DMS 273 (cell line): ENCODE measurements at regions not wholly inside any gene's neighbourhood (a gene's known extent, or its start where the extent isn't known, plus 50 kb on each side); places are given as distances from the start of the nearest gene placed in this dataset.
A peak's percentile ranks its signal among the peaks of the same experiment; 100 is the strongest.
"Not testable (repeated sequence)": the region's sequence is repeated elsewhere in the genome, so short reads cannot be mapped to it uniquely, and the experiment has no call there.

Experiments used
- DNase-seq: peaks from one replicate; lab custom pipeline; 2025; ENCODE audit not compliant: unreplicated experiment; lab: John Stamatoyannopoulos, UW

DNA sequence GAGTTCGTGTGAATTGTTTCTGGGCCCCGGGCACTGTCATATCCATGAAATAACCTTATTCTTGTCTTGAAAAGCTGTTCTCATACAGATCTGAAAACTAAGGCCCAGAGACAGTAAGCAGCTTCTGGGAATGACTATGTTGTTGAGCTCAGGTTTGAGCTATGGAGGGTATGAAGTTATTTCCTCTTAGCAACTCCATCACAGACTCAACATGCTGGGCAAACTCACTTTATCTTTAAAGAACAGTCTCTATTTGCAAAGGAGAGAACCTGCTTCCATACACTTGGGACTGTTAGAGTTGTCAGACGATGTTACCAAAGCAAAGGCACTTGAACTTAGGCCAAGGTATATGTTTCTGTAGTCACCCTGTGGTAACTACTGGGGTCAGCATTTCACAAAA lies 90.0 kb downstream of the GPR88 start:
- DNase-seq, result no peak

DNA sequence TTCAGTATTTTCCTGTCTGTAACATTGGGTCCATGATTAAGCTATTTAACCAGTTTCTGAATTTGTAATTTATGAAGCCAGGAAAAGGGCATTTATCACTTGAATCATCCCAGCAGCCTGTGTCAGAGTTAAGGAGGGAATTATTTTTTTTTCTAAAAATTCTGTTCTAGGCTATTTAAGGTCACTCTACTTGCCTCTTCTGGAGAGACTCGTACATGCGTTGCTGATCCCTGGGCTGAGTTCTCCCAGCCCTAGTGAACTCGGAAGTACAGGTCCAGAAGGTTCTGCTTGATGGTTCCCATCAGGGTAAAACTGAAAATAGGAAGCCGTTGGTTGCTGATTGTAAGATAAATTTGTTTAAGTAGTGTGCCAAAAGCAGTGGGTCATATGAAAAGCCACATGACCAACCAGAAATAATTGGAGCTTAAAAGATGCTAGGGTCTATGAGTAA lies 90.7 kb downstream of the GPR88 start:
- no peak for DNase-seq

DNA sequence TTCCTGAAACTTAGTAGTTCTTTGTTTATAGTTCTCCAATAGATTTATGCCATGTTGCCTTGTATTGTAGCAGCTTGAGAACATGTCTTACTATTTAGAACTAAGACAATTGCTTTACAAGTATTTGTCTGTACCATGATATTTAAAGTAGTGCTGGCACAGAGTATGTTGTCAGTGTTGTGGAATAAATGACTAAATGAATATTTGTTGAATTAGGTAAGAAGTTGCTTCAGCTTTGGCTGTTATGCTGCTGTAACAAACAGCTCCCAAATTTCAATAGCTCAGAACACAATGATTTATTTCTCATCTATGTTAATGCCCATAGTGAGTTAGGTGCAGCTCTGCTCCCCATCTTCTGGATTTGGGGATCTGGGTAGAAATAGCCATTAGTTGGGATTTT lies 90.2 kb upstream of the VCAM1 start:
- no peak for DNase-seq

DNA sequence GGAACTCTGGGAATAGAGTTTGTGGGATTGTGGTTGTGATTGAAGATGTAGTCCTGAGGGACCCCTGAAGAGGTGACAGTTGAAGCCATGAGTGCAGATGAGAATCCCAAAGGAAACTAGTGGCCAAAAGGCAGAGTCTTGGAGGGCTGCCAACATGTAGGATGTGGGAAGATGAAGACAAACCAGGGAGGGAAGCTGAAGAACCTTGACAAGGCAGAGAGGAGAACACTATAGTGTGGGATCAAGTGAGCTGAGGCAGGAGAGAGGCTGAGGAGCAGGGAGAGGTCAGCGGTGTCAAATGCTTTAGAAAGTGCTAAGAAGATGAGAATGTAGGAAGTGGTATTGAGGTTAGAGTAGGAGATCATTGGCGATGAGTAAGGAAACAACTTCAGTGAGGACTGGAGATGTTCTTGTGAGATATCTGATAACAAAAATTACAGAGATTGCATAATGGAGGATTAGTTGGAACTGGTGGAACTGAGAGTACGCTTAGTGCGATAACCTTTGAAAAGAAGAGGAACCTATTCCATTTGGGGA lies 88.5 kb upstream of the VCAM1 start:
- peak; percentile 3 for DNase-seq

DNA sequence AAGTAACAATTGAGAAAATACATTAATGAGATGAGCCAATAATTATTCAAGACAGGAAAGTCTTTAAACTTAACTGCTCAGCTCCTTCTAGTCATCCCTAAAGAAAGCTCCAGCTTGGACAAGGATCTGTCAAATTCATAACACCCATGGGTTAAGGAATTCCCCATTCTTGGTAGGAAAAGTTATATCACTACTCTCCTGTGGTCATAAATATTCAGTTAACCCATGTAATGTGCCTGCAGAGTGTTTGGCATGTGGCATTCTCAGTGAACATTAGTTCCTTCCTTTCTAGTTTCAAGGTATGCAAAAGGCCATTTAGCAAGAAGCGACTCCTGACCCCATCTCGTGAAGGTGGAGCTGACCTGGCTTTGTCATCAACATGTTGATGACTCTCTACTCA lies 76.7 kb upstream of the VCAM1 start:
- DNase-seq, result no peak

DNA sequence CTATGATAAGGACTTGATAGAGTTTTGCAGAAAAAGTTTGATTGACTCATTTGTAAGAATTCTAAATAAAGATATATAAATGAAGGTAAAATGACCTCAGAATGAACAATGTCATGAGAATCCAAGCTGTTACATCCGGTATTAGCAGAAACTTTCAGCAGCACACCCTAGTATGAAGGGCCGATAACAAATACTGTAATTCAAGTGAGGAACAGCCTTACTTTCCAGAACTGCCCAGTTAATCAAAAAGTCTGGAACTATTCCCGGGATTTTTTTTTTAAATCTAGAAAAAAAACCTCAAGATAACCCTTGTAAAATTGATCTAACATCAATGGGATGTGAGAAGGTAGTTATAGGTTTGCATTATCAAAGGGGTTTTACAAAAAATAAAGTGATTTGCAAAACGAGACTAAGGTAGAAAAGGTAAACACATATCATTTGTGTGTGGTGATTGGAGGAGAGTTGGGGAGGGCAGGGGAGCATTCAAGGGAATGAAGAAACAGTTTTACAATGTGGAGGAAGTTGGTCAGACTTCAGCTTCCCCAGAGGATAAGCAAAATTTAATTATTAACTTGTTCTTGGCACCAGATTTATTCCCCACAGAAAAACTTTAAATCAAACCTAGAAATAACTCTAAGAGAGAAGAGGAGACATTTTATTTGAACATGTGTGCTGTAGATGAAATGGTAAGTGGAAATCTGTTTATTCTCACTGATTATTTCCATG lies 75.9 kb upstream of the VCAM1 start:
- DNase-seq, result no peak

DNA sequence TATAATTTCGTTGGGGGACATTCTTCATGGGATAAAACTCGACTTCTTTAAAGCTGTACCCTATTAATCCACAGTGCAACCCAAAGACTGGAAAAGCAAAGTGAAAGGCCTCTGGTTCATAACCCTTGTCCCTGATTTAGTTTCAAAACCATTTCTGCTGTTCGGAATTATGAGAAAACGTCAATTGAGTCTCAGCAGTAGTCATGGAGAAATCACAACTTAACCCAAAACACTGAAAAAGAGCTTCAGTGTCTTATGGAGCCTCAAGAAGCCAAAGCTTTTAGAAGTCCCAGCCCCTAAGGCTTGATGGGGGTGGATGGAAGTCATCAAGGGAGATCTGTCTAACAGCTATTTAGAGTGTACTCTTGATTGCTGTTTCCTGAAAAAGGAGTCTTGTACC lies 73.5 kb upstream of the VCAM1 start:
- no peak for DNase-seq

DNA sequence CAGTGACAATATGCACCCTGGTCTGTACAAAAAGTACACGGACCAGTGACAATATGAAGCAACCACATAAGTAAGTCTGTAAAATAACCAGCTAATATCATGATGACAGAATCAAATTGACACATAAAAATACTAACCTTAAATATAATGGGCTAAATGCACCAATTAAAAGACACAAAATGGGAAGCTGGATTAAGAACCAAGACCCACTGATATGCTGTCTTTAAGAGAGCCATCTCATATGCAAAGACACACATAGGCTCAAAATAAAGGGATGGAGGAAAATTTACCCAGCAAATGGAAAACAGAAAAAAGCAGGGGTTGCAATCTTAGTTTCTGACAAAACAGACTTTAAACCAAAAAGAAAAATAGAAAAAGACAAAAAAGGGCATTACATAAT lies 70.4 kb upstream of the VCAM1 start:
- no peak for DNase-seq

DNA sequence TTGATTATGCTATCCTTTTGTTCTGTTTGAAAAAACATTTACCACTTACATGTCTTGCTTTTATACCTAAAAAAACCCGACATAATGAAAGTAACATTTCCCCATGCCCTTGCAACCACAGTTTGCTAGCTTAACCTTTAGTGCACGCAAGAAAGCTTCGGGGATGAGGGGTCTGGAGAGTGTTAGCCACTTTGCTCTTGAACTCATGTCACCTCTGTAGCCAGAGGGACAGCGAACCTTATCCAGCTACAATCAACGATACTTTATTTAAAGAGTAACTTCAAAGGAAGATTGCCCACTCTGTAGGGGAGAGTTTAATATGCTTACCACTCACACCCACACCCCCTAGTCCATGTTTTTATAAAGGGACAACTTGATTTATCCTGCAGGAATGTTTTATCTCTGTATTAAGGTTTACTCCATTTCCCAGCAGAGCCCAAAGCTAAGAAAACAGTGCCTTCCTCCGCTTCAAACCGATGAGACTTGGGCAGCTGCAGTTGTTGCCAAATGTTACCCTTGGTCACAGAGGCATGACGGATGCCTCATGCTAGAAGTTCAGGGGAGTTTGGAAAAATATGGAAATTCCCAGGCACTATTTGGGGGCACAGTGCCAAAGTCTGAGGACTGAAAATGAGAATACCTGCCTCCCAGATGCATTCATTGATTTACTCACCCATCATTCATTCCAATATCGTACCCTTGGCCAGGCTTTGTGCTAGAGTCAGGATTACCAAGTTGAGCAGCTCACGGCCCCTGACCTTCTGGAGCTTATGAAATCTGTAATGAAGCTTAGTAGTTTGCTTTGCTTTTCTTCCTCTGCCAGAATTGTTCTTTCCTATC lies 61.4 kb upstream of the VCAM1 start:
- DNase-seq, result no peak

DNA sequence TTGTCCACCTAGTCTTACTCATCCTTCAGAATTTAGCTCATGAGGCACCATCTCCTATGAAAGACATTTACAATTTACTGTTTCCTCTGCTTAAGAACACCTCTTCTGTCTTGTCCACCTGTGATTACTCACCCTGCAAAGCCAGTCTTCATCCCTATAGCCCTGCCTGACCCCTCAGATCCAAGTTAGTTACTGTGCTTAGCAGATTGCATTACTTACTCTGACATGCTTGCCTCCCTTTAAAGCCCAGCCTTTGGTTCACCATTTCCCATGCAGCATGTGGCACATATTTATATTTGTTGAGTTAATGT lies 60.9 kb upstream of the VCAM1 start:
- no peak for DNase-seq

DNA sequence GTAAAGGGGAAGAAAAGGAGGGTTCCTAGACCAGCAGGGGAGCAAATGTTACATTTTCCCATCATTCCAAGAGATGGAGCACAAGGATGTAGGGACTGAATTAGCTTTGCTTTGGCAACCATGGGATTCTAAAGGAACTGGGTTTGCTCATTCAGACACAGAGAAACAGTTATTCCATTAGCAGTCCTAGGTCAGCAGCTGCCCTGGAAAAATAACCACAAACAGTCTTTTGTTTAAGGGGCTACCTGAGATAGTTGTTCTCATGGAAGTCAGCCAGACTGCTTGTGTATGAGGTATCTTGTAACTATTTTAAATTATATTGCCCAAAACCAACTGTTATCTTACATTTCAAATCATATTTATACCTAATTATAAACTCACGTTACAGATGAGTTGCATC lies 58.4 kb upstream of the VCAM1 start:
- DNase-seq, result no peak

DNA sequence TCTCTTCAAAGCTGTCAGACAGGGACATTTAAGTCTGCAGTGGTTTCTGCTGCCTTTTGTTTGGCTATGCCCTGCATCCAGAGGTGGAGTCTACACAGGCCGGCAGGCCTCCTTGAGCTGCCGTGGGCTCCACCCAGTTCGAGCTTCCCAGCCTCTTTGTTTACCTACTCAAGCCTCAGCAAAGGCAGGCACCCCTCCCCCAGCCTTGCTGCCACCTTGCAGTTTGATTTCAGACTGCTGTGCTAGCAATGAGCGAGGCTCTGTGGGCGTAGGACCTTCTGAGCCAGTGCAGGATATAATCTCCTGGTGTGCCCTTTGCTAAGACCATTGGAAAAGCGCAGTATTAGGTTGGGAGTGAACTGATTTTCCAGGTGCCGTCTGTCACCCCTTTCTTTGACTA lies 51.0 kb upstream of the VCAM1 start:
- not testable (repeated sequence) for DNase-seq
